Pancreas (tissue), 10 donors: ENCODE measurements at regions not wholly inside any gene's neighbourhood (a gene's known extent, or its start where the extent isn't known, plus 50 kb on each side); places are given as distances from the start of the nearest gene placed in this dataset.

Source experiments
- ATAC-seq, 4 donors: fragments of 200-7000 bp; cut with Tn5 transposase; one replicate each; pipeline versions ENCODE4 v1.8.0 to v1.9.1; 2020; ENCODE audit warnings: mild to moderate bottlenecking in 4 of 4, moderate library complexity in 4 of 4
- DNase-seq, 6 donors: peaks; one replicate each; pipeline ENCODE4 v3.0.0-alpha.2; 2020
- FAIRE-seq: peaks from 2 replicates; lab custom pipeline; 2012; peaks lifted over from hg19 to GRCh38; lab: Jason Lieb, UNC
- H3K27ac ChIP-seq, 4 donors: fragments of 200-600 bp; sonication (generic); 1 replicate in 3 of 4; 2 replicates in 1 of 4; pipeline versions ENCODE4 v1.5.0 to v1.8.0; 2020
- H3K27me3 ChIP-seq, 4 donors: fragments of 200-600 bp; one replicate each; pipeline ENCODE4 v1.8.0; 2021
- H3K36me3 ChIP-seq, 3 donors: fragments of 200-600 bp; sonication (generic) in 1 of 3; one replicate each; pipeline versions ENCODE4 v1.5.0 to v1.8.0; 2020 to 2021
- H3K4me1 ChIP-seq, 3 donors: fragments of 200-600 bp; one replicate each; pipeline ENCODE4 v1.8.0; 2021
- H3K4me3 ChIP-seq, 4 donors: fragments of 200-600 bp; sonication (generic) in 2 of 4; one replicate each; pipeline versions ENCODE4 v1.5.0 to v1.8.0; 2020 to 2021
- H3K9me3 ChIP-seq, 4 donors: fragments of 200-600 bp; one replicate each; pipeline ENCODE4 v1.8.0; 2021
- WGBS, 2 donors: extraction: QIAGEN DNeasy Blood & Tissue Kit; methylation state at CpG; one replicate each; pipeline ENCODE4 v1.1.7; 2013; 5-methylcytosine and 5-hydroxymethylcytosine counted together
- intact Hi-C, 3 donors: fragments of 100-400 bp; cut with DNase I; formaldehyde crosslinking; loops; one replicate each; pipeline versions ENCODE4 v1.11.1 to v1.14.2; 2022
- TF ChIP-seq, protein P1 (sequence below), 4 donors: fragments of 200-600 bp; sonication (generic) in 3 of 4; IDR thresholded peaks; one replicate each; pipeline versions ENCODE4 v1.5.0 to v1.8.0; 2021; ENCODE audit warnings: antibody characterized with exemption in 4 of 4
- donor health status: healthy with polysubstance abuse.
- donor health status: DM: no; HTN: no; CAD: no; lungs with moderate emphysema.
- donor health status: DM: no; HTN: no; CAD: no.
- donor health status: control.
- donor health status: control.
- donor health status: Bipolar disorder and iron deficiency.
- donor health status: DM: yes; HTN: yes; CAD: no.
- donor health status: DM: no; HTN: no; CAD: no.
- donor health status: DM: no; HTN: no; CAD: no.
- donor health status: DM: yes; HTN: yes; CAD: no.

DNA sequence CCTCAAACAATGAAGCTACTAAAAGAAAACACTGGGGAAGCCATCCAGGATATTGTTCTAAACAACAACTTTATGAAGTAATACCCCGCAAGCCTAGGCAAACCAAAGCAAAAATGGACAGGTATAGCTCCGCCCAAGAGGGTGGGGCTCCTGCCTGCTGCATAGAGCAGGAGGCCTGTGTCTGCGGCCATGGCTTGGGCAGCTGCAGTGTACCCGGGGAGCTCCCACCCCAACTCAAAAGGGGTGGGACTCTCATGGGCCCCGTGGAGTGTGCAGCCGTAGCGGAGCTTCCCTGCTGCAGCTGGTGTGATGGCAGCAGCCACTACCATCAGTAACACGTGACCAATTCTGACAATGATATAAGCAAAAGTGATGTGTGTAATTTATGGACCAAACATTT is 264.2 kb upstream of the KITLG start:
- H3K27ac ChIP-seq: no peak overlapping the region
- H3K27me3 ChIP-seq: no peaks in the 10 kb centered on the region
- ATAC-seq: no peak
- 84 to 85% methylated on average over 8 of the region's 8 CpGs for WGBS, 2 donors
- peak in 1 of 6 donors; percentile 44 for DNase-seq
- H3K4me1 ChIP-seq: no peaks in the 10 kb centered on the region
- FAIRE-seq: no peak
- no peak overlapping the region for H3K4me3 ChIP-seq
- TF ChIP-seq, protein P1, sequence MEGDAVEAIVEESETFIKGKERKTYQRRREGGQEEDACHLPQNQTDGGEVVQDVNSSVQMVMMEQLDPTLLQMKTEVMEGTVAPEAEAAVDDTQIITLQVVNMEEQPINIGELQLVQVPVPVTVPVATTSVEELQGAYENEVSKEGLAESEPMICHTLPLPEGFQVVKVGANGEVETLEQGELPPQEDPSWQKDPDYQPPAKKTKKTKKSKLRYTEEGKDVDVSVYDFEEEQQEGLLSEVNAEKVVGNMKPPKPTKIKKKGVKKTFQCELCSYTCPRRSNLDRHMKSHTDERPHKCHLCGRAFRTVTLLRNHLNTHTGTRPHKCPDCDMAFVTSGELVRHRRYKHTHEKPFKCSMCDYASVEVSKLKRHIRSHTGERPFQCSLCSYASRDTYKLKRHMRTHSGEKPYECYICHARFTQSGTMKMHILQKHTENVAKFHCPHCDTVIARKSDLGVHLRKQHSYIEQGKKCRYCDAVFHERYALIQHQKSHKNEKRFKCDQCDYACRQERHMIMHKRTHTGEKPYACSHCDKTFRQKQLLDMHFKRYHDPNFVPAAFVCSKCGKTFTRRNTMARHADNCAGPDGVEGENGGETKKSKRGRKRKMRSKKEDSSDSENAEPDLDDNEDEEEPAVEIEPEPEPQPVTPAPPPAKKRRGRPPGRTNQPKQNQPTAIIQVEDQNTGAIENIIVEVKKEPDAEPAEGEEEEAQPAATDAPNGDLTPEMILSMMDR (IDR thresholded peaks at IDR 0.05): no peak
- H3K9me3 ChIP-seq: no peaks in the 10 kb centered on the region
- no peaks in the 10 kb centered on the region for H3K36me3 ChIP-seq
- intact Hi-C loops: no loop called here

DNA sequence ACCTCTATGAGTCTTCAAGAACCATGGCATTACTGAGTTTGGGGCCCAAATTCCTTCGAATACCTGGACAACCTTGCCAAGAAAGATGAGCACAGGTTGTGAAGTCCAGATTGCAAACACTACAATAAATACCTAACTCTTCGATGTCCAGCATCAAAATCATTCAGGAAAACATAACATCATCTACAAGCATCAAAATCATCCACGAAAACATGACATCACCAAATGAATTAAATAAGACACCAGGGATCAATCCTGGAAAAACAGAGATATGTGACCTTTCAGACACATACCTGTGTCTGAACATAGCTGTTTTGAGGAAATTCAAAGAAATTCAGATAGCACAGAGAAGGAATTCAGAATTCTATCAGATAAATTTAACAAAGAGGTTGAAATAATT is 262.0 kb upstream of the KITLG start:
- no peak for DNase-seq
- TF ChIP-seq, protein P1 (IDR thresholded peaks at IDR 0.05): no peak
- Histone ChIP-seq H3K27ac (no peak overlapping the region), H3K36me3 (no peaks in the 10 kb centered on the region), H3K4me3 (no peak overlapping the region), H3K27me3 (no peaks in the 10 kb centered on the region), H3K4me1 (no peaks in the 10 kb centered on the region), H3K9me3 (no peaks in the 10 kb centered on the region)
- WGBS, 2 donors: 85 to 86% methylated on average over 3 of the region's 3 CpGs
- no peak for ATAC-seq
- intact Hi-C loops: no loop called here
- FAIRE-seq: no peak

DNA sequence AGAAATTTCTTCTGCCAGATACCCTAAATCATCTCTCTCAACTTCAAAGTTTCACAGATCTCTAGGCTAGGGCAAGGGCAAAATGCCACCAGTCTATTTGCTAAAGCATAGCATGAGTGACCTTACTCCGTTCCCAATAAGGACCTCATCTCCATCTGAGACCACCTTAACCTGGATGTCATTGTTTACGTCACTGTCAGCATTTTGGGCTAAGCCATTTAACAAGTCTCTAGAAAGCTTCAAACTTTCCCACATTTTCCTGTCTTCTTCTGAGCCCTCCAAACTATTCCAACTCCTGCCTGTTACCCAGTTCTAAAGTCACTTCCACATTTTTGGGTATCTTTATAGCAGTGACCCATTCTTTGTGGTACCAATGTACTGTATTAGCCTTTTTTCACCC is 259.2 kb upstream of the KITLG start:
- H3K4me1 ChIP-seq: no peaks in the 10 kb centered on the region
- no peaks in the 10 kb centered on the region for H3K27me3 ChIP-seq
- no peak overlapping the region for H3K27ac ChIP-seq
- ATAC-seq (no peak), DNase-seq (no peak), FAIRE-seq (no peak)
- no peaks in the 10 kb centered on the region for H3K9me3 ChIP-seq
- WGBS, 2 donors: 95% methylated on average over 2 of the region's 2 CpGs
- intact Hi-C loops: no loop called here
- H3K36me3 ChIP-seq: no peaks in the 10 kb centered on the region
- H3K4me3 ChIP-seq: no peak overlapping the region
- TF ChIP-seq, protein P1 (IDR thresholded peaks at IDR 0.05): no peak

DNA sequence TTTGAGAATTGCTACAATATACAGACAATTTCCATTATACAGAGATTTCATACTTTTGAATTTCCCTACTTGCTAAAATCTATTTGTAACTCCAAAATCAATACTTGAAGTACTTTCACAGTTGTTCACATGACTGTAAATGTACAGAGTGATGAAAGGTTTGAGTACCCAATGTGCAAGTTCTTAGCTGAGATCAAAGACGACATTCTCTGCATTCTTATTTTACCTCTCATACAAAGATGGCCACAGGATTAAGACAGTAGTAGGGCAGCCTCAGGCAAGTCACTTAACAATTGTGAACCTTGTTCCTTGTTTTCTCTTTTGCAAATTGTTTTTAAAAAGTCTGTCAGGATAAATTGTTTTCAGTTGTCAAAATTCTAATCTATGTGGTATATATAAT is 255.9 kb upstream of the KITLG start:
- TF ChIP-seq, protein P1 (IDR thresholded peaks at IDR 0.05): no peak
- intact Hi-C loops: no loop called here
- Histone ChIP-seq H3K9me3 (no peaks in the 10 kb centered on the region), H3K4me1 (no peaks in the 10 kb centered on the region), H3K36me3 (no peaks in the 10 kb centered on the region), H3K27ac (no peak overlapping the region), H3K4me3 (no peak overlapping the region), H3K27me3 (no peaks in the 10 kb centered on the region)
- DNase-seq (no peak), ATAC-seq (no peak), FAIRE-seq (no peak)
- WGBS, 2 donors: 67 to 72% methylated on average over 1 of the region's 1 CpG

DNA sequence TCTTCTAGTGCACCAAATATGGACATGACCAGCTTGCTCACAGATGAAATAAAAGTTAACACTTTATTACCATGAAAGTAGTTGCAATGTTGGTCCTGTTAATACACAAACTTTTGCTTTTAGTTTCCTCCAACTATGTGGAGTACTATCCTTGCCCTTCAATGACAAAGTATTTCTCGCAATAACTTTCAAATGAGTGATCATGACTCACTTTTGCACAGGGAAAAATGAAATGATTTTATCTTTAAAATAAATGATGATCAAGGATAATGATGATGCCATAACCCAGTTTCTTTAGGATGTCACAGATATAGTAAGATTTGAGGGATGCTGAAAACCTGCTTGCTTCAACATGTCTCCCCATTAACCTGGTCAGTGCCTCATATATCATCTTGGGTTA is 254.0 kb upstream of the KITLG start:
- no peak for DNase-seq
- H3K27me3 ChIP-seq: no peaks in the 10 kb centered on the region
- intact Hi-C loops: no loop called here
- H3K9me3 ChIP-seq: no peaks in the 10 kb centered on the region
- H3K4me1 ChIP-seq: no peaks in the 10 kb centered on the region
- no peak overlapping the region for H3K4me3 ChIP-seq
- 80 to 92% methylated on average over 1 of the region's 1 CpG for WGBS, 2 donors
- no peak for FAIRE-seq
- ATAC-seq: no peak
- no peak overlapping the region for H3K27ac ChIP-seq
- no peaks in the 10 kb centered on the region for H3K36me3 ChIP-seq
- TF ChIP-seq, protein P1 (IDR thresholded peaks at IDR 0.05): no peak
